ENCODE measurements at regions not wholly inside any gene's neighbourhood (a gene's known extent, or its start where the extent isn't known, plus 50 kb on each side); places are given as distances from the start of the nearest gene placed in this dataset.

DNA sequence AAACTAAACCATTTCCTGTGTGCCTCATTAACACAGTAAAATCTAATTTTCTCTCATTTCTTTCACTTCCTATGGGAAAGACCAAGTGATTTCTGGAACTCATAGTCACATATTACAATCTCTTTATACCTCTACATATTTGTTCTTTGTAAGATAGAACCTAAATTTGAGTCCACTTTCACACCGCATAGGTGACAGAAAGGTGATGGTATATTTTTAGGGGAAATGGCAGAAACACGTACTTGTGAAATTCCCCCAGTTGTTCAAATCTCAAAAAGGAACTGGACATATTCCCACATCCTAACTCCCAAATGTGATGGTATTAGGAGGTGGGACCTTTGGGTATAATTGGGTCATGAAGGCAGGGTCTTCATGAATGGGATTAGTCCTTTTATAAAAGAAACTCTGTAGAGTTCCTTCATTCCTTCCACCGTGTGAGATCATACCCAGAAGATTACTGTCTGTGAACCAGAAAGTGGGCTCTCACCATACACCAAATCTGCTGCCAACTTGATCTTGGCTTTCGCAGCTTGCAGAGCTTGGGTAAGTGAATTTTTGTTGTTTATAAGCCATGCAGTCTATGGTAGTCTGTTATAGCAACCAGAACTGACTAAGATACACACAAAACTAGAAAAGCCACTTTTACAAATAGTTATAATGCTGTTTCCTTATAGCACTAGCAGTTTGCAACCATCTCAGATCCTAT lies 542.1 kb downstream of the DSC3 start:
- no peak overlapping the region for H3K4me3 Mint-ChIP-seq
- no peak for DNase-seq
- Histone ChIP-seq H3K36me3 (ENCODE audit: insufficient read depth, low read length) (no peaks in the 10 kb centered on the region), H3K9me3 (ENCODE audit: low read length) (no peaks in the 10 kb centered on the region), H3K27ac (ENCODE audit: low read depth, low read length) (no peak overlapping the region), H3K4me1 (ENCODE audit: insufficient read depth, low read length) (no peaks in the 10 kb centered on the region), H3K27me3 (ENCODE audit: insufficient read depth, low read length, poor library complexity, severe bottlenecking) (no peaks in the 10 kb centered on the region), H3K4me3 (ENCODE audit: low read length) (no peak overlapping the region)
- H3K4me1 Mint-ChIP-seq = no peaks in the 10 kb centered on the region
- no peaks in the 10 kb centered on the region for H3K36me3 Mint-ChIP-seq
- ChIA-PET POLR2A (no interaction called here), CTCF (no interaction called here)
- H3K9me3 Mint-ChIP-seq = peaks cover under 1 to 50% (median 6%) of the 10 kb centered on the region in 5 donors
- H3K27me3 Mint-ChIP-seq = peaks cover 0 to 2% of the 10 kb centered on the region in 2 donors
- peak overlapping the region in 1 of 8 donors; percentile 6 for H3K27ac Mint-ChIP-seq

GRCh38 chr18:30499721-30500120 lies 542.8 kb downstream of the DSC3 start:
- H3K9me3 Mint-ChIP-seq = peaks cover 0 to 48% (median 5%) of the 10 kb centered on the region in 5 donors
- no peak for DNase-seq
- no peaks in the 10 kb centered on the region for H3K27me3 Mint-ChIP-seq
- no peak overlapping the region for H3K27ac Mint-ChIP-seq
- Histone ChIP-seq H3K4me3 (ENCODE audit: low read length) (no peak overlapping the region), H3K36me3 (ENCODE audit: insufficient read depth, low read length) (no peaks in the 10 kb centered on the region), H3K4me1 (ENCODE audit: insufficient read depth, low read length) (no peaks in the 10 kb centered on the region), H3K27me3 (ENCODE audit: insufficient read depth, low read length, poor library complexity, severe bottlenecking) (no peaks in the 10 kb centered on the region), H3K9me3 (ENCODE audit: low read length) (no peaks in the 10 kb centered on the region), H3K27ac (ENCODE audit: low read depth, low read length) (no peak overlapping the region)
- ChIA-PET CTCF (no interaction called here), POLR2A (no interaction called here)
- H3K4me1 Mint-ChIP-seq = no peaks in the 10 kb centered on the region
- no peak overlapping the region for H3K4me3 Mint-ChIP-seq
- no peaks in the 10 kb centered on the region for H3K36me3 Mint-ChIP-seq

- no peaks in the 10 kb centered on the region for H3K27me3 Mint-ChIP-seq
- CTCF ChIA-PET = no interaction called here
- no peaks in the 10 kb centered on the region for H3K4me1 Mint-ChIP-seq
- POLR2A ChIA-PET = no interaction called here
- Histone ChIP-seq H3K9me3 (ENCODE audit: low read length) (no peaks in the 10 kb centered on the region), H3K36me3 (ENCODE audit: insufficient read depth, low read length) (no peaks in the 10 kb centered on the region), H3K27me3 (ENCODE audit: insufficient read depth, low read length, poor library complexity, severe bottlenecking) (no peaks in the 10 kb centered on the region), H3K4me3 (ENCODE audit: low read length) (no peak overlapping the region), H3K4me1 (ENCODE audit: insufficient read depth, low read length) (no peaks in the 10 kb centered on the region), H3K27ac (ENCODE audit: low read depth, low read length) (no peak overlapping the region)
- DNase-seq = no peak
- no peak overlapping the region for H3K4me3 Mint-ChIP-seq
- no peak overlapping the region for H3K27ac Mint-ChIP-seq
- peaks cover 5 to 27% (median 7%) of the 10 kb centered on the region in 5 donors for H3K9me3 Mint-ChIP-seq
- no peaks in the 10 kb centered on the region for H3K36me3 Mint-ChIP-seq
Measured at GRCh38 chr18:30492552-30493129, 549.9 kb downstream of the DSC3 start.

DNA sequence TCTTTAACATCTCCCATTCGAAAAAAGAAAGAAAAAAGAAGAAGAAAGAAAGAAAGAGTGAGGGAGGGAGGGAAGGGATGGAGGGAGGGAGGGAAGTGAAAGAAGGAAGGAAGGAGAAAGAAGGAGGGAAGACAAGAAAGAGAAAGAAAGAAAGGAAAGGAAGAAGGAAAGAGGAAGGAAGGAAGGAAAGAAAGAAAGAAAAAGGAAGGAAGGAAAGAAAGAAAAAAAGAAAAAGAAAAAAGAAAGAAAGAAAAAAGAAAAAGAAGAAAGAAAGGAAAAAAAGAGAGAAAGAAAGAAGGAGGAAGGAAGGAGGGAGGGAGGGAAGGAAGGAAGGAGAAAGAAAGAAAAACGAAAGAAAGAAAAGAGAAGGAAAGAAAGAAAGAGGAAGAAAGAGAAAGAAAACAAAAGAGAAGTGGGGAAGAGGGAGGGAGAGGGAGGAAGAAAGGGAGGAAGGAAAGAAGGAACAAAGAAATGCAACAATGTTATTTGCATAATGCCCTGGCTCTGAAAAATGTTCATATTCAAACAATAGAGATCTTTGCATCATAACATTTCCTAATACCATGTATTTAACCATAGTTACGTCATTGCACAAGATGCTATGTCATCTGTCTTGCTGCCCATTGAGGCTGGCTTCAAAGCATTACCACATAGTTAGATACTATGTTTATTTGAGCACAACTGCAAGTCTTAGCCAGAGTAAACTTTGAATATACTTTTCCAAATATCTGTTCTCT lies 550.6 kb downstream of the DSC3 start:
- Mint-ChIP-seq H3K9me3 (peaks cover 5 to 28% (median 7%) of the 10 kb centered on the region in 5 donors), H3K4me3 (no peak overlapping the region), H3K27me3 (no peaks in the 10 kb centered on the region), H3K4me1 (no peaks in the 10 kb centered on the region), H3K27ac (no peak overlapping the region), H3K36me3 (no peaks in the 10 kb centered on the region)
- Histone ChIP-seq H3K27me3 (ENCODE audit: insufficient read depth, low read length, poor library complexity, severe bottlenecking) (no peaks in the 10 kb centered on the region), H3K9me3 (ENCODE audit: low read length) (no peaks in the 10 kb centered on the region), H3K4me3 (ENCODE audit: low read length) (no peak overlapping the region), H3K27ac (ENCODE audit: low read depth, low read length) (no peak overlapping the region), H3K4me1 (ENCODE audit: insufficient read depth, low read length) (no peaks in the 10 kb centered on the region), H3K36me3 (ENCODE audit: insufficient read depth, low read length) (no peaks in the 10 kb centered on the region)
- ChIA-PET CTCF (no interaction called here), POLR2A (no interaction called here)
- DNase-seq = no peak

GRCh38 chr18:30489890-30490643 lies 552.5 kb downstream of the DSC3 start:
- CTCF ChIA-PET = no interaction called here
- H3K27me3 Mint-ChIP-seq = no peaks in the 10 kb centered on the region
- H3K4me1 Mint-ChIP-seq = no peaks in the 10 kb centered on the region
- H3K36me3 ChIP-seq (ENCODE audit: insufficient read depth, low read length) = no peaks in the 10 kb centered on the region
- no peaks in the 10 kb centered on the region for H3K36me3 Mint-ChIP-seq
- POLR2A ChIA-PET = no interaction called here
- H3K9me3 Mint-ChIP-seq = peaks cover 3 to 32% (median 16%) of the 10 kb centered on the region in 5 donors
- no peak overlapping the region for H3K4me3 ChIP-seq (ENCODE audit: low read length)
- H3K27ac Mint-ChIP-seq = no peak overlapping the region
- H3K27ac ChIP-seq (ENCODE audit: low read depth, low read length) = no peak overlapping the region
- no peaks in the 10 kb centered on the region for H3K9me3 ChIP-seq (ENCODE audit: low read length)
- no peaks in the 10 kb centered on the region for H3K27me3 ChIP-seq (ENCODE audit: insufficient read depth, low read length, poor library complexity, severe bottlenecking)
- DNase-seq = no peak
- no peaks in the 10 kb centered on the region for H3K4me1 ChIP-seq (ENCODE audit: insufficient read depth, low read length)
- no peak overlapping the region for H3K4me3 Mint-ChIP-seq

- no peak for DNase-seq
- Histone ChIP-seq H3K27me3 (ENCODE audit: insufficient read depth, low read length, poor library complexity, severe bottlenecking) (no peaks in the 10 kb centered on the region), H3K36me3 (ENCODE audit: insufficient read depth, low read length) (no peaks in the 10 kb centered on the region), H3K4me1 (ENCODE audit: insufficient read depth, low read length) (no peaks in the 10 kb centered on the region), H3K9me3 (ENCODE audit: low read length) (no peaks in the 10 kb centered on the region), H3K27ac (ENCODE audit: low read depth, low read length) (no peak overlapping the region), H3K4me3 (ENCODE audit: low read length) (no peak overlapping the region)
- Mint-ChIP-seq H3K4me3 (no peak overlapping the region), H3K27me3 (no peaks in the 10 kb centered on the region), H3K36me3 (no peaks in the 10 kb centered on the region), H3K27ac (no peak overlapping the region), H3K4me1 (no peaks in the 10 kb centered on the region), H3K9me3 (peaks cover 3 to 27% (median 15%) of the 10 kb centered on the region in 5 donors)
- ChIA-PET POLR2A (no interaction called here), CTCF (no interaction called here)
Measured at GRCh38 chr18:30487962-30488361, 554.6 kb downstream of the DSC3 start.

DNA sequence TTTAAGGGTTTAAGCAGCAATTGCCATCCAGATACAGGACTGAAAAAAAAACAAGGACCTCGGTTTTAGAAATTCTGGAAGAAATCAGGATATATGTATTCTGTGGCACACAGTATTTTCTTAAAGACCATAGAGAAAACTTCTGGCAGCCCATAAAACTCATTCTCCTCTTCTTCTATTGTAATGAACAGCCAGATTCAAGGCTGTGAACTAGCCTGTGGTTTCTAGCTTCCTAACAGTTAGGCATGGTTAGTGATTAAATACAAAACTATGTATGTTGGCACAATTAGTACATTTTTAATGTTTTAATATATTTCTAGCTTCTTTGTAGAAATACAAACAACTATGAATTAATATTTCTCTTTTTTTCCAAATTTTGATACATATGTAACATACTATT lies 555.7 kb downstream of the DSC3 start:
- no peak overlapping the region for H3K27ac Mint-ChIP-seq
- POLR2A ChIA-PET = no interaction called here
- no peaks in the 10 kb centered on the region for H3K27me3 ChIP-seq (ENCODE audit: insufficient read depth, low read length, poor library complexity, severe bottlenecking)
- no peaks in the 10 kb centered on the region for H3K4me1 Mint-ChIP-seq
- CTCF ChIA-PET = no interaction called here
- no peak overlapping the region for H3K4me3 ChIP-seq (ENCODE audit: low read length)
- H3K27ac ChIP-seq (ENCODE audit: low read depth, low read length) = no peak overlapping the region
- no peak for DNase-seq
- no peaks in the 10 kb centered on the region for H3K4me1 ChIP-seq (ENCODE audit: insufficient read depth, low read length)
- H3K27me3 Mint-ChIP-seq = no peaks in the 10 kb centered on the region
- peaks cover 3 to 27% (median 13%) of the 10 kb centered on the region in 5 donors for H3K9me3 Mint-ChIP-seq
- H3K36me3 ChIP-seq (ENCODE audit: insufficient read depth, low read length) = no peaks in the 10 kb centered on the region
- H3K4me3 Mint-ChIP-seq = no peak overlapping the region
- no peaks in the 10 kb centered on the region for H3K9me3 ChIP-seq (ENCODE audit: low read length)
- no peaks in the 10 kb centered on the region for H3K36me3 Mint-ChIP-seq

DNA sequence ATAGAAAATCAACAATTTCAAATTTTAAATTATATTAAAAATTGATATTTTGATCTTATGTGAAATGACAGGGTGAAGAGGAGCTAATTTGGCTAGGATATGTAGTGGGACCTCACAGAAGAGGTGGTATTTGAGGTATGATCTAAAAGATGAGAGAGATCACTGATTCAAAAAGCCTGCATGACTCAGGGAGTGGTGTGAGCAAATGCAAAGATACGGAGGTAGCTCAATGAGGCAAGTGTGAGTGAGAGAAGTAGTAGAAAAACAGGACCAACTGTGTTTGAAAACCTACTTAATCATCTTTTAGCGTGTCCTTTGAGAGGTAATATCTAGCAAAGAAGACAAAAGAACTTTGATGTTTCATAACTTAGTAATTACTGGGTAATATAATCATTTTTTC lies 557.5 kb downstream of the DSC3 start:
- no peaks in the 10 kb centered on the region for H3K4me1 Mint-ChIP-seq
- ChIA-PET POLR2A (no interaction called here), CTCF (interaction anchor here (1.1 kb wide), 1 partner anchor 28 kb away, joined by 3 read pairs; no protein-coding TSS in a partner anchor)
- H3K27me3 Mint-ChIP-seq = no peaks in the 10 kb centered on the region
- H3K4me1 ChIP-seq (ENCODE audit: insufficient read depth, low read length) = no peaks in the 10 kb centered on the region
- peaks cover 6 to 31% (median 15%) of the 10 kb centered on the region in 5 donors for H3K9me3 Mint-ChIP-seq
- H3K27ac ChIP-seq (ENCODE audit: low read depth, low read length) = no peak overlapping the region
- H3K27me3 ChIP-seq (ENCODE audit: insufficient read depth, low read length, poor library complexity, severe bottlenecking) = no peaks in the 10 kb centered on the region
- no peak overlapping the region for H3K4me3 ChIP-seq (ENCODE audit: low read length)
- H3K4me3 Mint-ChIP-seq = no peak overlapping the region
- no peaks in the 10 kb centered on the region for H3K36me3 ChIP-seq (ENCODE audit: insufficient read depth, low read length)
- no peak overlapping the region for H3K27ac Mint-ChIP-seq
- no peak for DNase-seq
- no peaks in the 10 kb centered on the region for H3K9me3 ChIP-seq (ENCODE audit: low read length)
- H3K36me3 Mint-ChIP-seq = no peaks in the 10 kb centered on the region

All from CD8-positive, alpha-beta memory T cell (primary cell).